WTC11 (cell line): ENCODE measurements at regions not wholly inside any gene's neighbourhood (a gene's known extent, or its start where the extent isn't known, plus 50 kb on each side); places are given as distances from the start of the nearest gene placed in this dataset.

Experiments
- ATAC-seq: fragments of 200-7000 bp; cut with Tn5 transposase; 2 replicates; pipeline ENCODE4 v1.10.0; 2021; ENCODE audit warnings: mild to moderate bottlenecking, moderate library complexity
- CTCF ChIA-PET: fragments of 300-600 bp; sonication (Branson Sonifier 250); formaldehyde crosslinking; loops from one replicate; lab custom pipeline; 2021; ENCODE audit warnings: antibody characterized with exemption; lab: Charles Lee
- POLR2A ChIA-PET: fragments of 350-600 bp; sonication (Branson Sonifier 250); formaldehyde crosslinking; loops from one replicate; lab custom pipeline; 2021; ENCODE audit warnings: antibody characterized with exemption; lab: Charles Lee
- DNase-seq: peaks from one replicate; pipeline ENCODE4 v3.0.0; 2021; ENCODE audit warnings: low spot score
- H3K27ac Mint-ChIP-seq: 2 replicates; pipeline ENCODE4 v1.8.0; 2021; ENCODE audit warnings: mixed read lengths
- H3K27me3 Mint-ChIP-seq: 2 replicates; pipeline ENCODE4 v1.8.0; 2021; ENCODE audit warnings: low read depth, mild to moderate bottlenecking, moderate library complexity, mixed read lengths
- H3K36me3 Mint-ChIP-seq: 2 replicates; pipeline ENCODE4 v1.8.0; 2021; ENCODE audit warnings: mixed read lengths
- H3K4me1 Mint-ChIP-seq: 2 replicates; pipeline ENCODE4 v1.8.0; 2022; ENCODE audit warnings: mixed read lengths
- H3K4me3 Mint-ChIP-seq: 2 replicates; pipeline ENCODE4 v1.8.0; 2021; ENCODE audit warnings: mild to moderate bottlenecking, moderate library complexity, mixed read lengths
- H3K9me3 Mint-ChIP-seq: 2 replicates; pipeline ENCODE4 v1.8.0; 2021; ENCODE audit warnings: mixed read lengths
- ESRRA ChIP-seq: sonication (generic); formaldehyde crosslinking; IDR thresholded peaks from 2 replicates; pipeline ENCODE4 v1.8.1; 2022; ENCODE audit warnings: mild to moderate bottlenecking, missing genetic modification reagents, borderline replicate concordance
- ETV6 ChIP-seq: sonication (generic); formaldehyde crosslinking; IDR thresholded peaks from 2 replicates; pipeline ENCODE4 v1.8.1; 2022; ENCODE audit warnings: mild to moderate bottlenecking, missing genetic modification reagents
- FOXP1 ChIP-seq: sonication (generic); formaldehyde crosslinking; IDR thresholded peaks from 2 replicates; pipeline ENCODE4 v1.8.0; 2022; ENCODE audit warnings: missing genetic modification reagents, mild to moderate bottlenecking, moderate library complexity, borderline replicate concordance
- IRF2 ChIP-seq: sonication (generic); formaldehyde crosslinking; IDR thresholded peaks from 2 replicates; pipeline ENCODE4 v1.8.0; 2022; ENCODE audit warnings: low read depth, missing genetic modification reagents, borderline replicate concordance
- NFE2L1 ChIP-seq: sonication (generic); formaldehyde crosslinking; IDR thresholded peaks from 2 replicates; pipeline ENCODE4 v1.8.1; 2023; ENCODE audit warnings: missing genetic modification reagents
- SMAD3 ChIP-seq: sonication (generic); formaldehyde crosslinking; IDR thresholded peaks from 2 replicates; pipeline ENCODE4 v1.8.0; 2022; ENCODE audit warnings: missing genetic modification reagents, mild to moderate bottlenecking, borderline replicate concordance
- SP1 ChIP-seq: sonication (generic); formaldehyde crosslinking; conservative IDR thresholded peaks from 2 replicates; pipeline ENCODE4 v1.8.1; 2022; ENCODE audit warnings: missing genetic modification reagents
- TP53 ChIP-seq: sonication (generic); formaldehyde crosslinking; IDR thresholded peaks from 2 replicates; pipeline ENCODE4 v1.8.1; 2023; ENCODE audit warnings: mild to moderate bottlenecking, missing genetic modification reagents
- ZNF232 ChIP-seq: sonication (generic); formaldehyde crosslinking; IDR thresholded peaks from 2 replicates; pipeline ENCODE4 v1.8.0; 2022; ENCODE audit warnings: mild to moderate bottlenecking, missing genetic modification reagents
- ZNF671 ChIP-seq: fragments of 250-450 bp; sonication (Bioruptor Pico); IDR thresholded peaks from 2 replicates; pipeline ENCODE4 v1.8.0; 2021; ENCODE audit warnings: mild to moderate bottlenecking
- TF ChIP-seq, protein P1 (sequence below): sonication (generic); formaldehyde crosslinking; IDR thresholded peaks from 2 replicates; pipeline ENCODE4 v1.8.1; 2023; ENCODE audit warnings: mild to moderate bottlenecking, missing genetic modification reagents
- TF ChIP-seq, protein P2 (sequence below): fragments of 200-600 bp; IDR thresholded peaks from 2 replicates; pipeline ENCODE4 v1.8.0; 2022; ENCODE audit warnings: antibody characterized with exemption
- TF ChIP-seq, protein P3 (sequence below): fragments of 250-450 bp; sonication (Bioruptor Pico); conservative IDR thresholded peaks from 2 replicates; pipeline ENCODE4 v1.9.0; 2021; ENCODE audit warnings: mild to moderate bottlenecking
- TF ChIP-seq, protein P4 (sequence below): sonication (generic); formaldehyde crosslinking; IDR thresholded peaks from 2 replicates; pipeline ENCODE4 v1.8.1; 2023; ENCODE audit warnings: mild to moderate bottlenecking, missing genetic modification reagents, moderate library complexity
- TF ChIP-seq, protein P5 (sequence below): sonication (generic); formaldehyde crosslinking; IDR thresholded peaks from 2 replicates; pipeline ENCODE4 v1.8.0; 2023; ENCODE audit warnings: missing genetic modification reagents

DNA sequence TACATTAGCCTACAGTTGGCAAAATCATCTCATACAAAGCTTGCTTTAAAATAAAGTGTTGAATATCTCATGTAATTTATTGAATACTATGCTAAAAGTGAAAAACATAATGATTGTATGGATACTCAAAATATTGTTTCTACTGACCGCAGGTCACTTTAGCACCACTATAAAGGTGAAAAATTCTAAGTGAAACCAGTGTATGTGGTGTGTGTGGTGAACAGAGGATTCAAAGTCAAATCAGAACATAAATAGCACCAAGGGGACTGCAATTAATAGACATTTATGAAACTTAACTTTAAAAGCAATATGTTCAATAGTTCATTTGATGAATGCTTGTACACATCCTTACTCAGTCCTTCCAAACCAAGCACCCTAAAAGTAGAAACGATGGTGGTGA is 145.8 kb downstream of the AKAIN1 start (continued):
- TF ChIP-seq, protein P1, sequence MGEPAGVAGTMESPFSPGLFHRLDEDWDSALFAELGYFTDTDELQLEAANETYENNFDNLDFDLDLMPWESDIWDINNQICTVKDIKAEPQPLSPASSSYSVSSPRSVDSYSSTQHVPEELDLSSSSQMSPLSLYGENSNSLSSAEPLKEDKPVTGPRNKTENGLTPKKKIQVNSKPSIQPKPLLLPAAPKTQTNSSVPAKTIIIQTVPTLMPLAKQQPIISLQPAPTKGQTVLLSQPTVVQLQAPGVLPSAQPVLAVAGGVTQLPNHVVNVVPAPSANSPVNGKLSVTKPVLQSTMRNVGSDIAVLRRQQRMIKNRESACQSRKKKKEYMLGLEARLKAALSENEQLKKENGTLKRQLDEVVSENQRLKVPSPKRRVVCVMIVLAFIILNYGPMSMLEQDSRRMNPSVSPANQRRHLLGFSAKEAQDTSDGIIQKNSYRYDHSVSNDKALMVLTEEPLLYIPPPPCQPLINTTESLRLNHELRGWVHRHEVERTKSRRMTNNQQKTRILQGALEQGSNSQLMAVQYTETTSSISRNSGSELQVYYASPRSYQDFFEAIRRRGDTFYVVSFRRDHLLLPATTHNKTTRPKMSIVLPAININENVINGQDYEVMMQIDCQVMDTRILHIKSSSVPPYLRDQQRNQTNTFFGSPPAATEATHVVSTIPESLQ (CRISPR knock-in tag) = no peak
- no peak for TF ChIP-seq SP1 (CRISPR knock-in tag)
- no peak for TF ChIP-seq IRF2 (CRISPR knock-in tag)
- no peak for TF ChIP-seq FOXP1 (CRISPR knock-in tag)
- TF ChIP-seq ZNF671 (CRISPR knock-in tag) = no peak
- TF ChIP-seq SMAD3 (CRISPR knock-in tag) = no peak
- TF ChIP-seq, protein P2, sequence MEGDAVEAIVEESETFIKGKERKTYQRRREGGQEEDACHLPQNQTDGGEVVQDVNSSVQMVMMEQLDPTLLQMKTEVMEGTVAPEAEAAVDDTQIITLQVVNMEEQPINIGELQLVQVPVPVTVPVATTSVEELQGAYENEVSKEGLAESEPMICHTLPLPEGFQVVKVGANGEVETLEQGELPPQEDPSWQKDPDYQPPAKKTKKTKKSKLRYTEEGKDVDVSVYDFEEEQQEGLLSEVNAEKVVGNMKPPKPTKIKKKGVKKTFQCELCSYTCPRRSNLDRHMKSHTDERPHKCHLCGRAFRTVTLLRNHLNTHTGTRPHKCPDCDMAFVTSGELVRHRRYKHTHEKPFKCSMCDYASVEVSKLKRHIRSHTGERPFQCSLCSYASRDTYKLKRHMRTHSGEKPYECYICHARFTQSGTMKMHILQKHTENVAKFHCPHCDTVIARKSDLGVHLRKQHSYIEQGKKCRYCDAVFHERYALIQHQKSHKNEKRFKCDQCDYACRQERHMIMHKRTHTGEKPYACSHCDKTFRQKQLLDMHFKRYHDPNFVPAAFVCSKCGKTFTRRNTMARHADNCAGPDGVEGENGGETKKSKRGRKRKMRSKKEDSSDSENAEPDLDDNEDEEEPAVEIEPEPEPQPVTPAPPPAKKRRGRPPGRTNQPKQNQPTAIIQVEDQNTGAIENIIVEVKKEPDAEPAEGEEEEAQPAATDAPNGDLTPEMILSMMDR = no peak
- TF ChIP-seq, protein P3, sequence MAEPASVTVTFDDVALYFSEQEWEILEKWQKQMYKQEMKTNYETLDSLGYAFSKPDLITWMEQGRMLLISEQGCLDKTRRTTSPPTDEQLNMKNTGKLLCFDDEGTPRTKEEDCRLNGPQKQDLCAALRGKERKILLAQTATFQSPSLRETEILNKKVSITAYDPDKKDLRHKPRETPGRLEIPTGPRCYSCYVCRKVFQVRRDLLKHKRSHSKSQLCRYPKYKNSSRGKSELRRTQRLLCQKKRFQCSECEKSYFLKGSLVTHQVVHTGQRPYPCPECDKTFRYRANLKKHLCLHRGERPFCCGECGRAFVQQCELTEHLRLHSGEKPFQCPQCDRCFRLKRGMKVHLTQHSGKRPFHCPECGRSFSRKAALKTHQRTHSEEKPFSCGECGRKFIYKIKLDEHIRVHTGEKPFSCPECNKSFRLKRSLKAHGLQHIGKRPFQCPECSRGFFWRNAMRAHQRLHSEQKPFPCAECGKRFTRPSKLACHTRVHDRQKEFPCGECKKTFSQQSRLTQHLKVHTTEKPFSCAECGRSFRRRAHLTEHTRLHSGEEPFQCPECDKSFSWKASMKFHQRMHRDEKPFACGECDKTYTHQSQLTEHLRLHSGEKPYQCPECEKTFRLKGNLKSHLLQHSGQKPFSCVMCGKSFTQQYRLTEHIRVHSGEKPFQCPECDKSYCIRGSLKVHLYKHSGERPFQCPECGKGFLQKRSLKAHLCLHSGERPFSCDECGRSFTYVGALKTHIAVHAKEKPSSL (CRISPR knock-in tag) = no peak
- TF ChIP-seq TP53 (CRISPR knock-in tag) = no peak
- no peak for TF ChIP-seq ESRRA (CRISPR knock-in tag)
- TF ChIP-seq, all 79 proteins: peak for 0

DNA sequence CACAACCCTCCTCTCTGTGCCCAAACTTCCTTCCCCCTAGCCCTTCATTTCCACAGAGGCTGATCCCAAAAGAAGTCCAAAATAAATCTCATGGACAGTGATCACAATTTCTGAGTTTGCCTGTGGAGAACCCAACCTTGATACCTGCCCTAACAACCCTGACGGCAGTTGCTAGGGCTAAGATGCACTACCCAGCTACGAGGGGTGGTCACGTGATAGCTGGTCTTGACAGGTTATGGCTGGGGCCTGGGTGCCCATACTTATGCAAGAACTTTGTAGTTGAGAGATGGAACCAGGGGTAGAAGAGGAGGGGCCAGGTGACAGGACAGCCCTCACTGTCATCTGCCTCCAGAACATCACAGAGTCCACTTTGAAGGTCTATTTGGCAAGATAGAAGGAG is 147.9 kb downstream of the AKAIN1 start:
- no peaks in the 10 kb centered on the region for H3K36me3 Mint-ChIP-seq
- H3K4me3 Mint-ChIP-seq = no peak overlapping the region
- DNase-seq (no peak), ATAC-seq (no peak)
- no peaks in the 10 kb centered on the region for H3K4me1 Mint-ChIP-seq
- ChIA-PET POLR2A (no interaction called here), CTCF (no interaction called here)
- peaks cover 30% of the 10 kb centered on the region for H3K9me3 Mint-ChIP-seq
- H3K27ac Mint-ChIP-seq = no peak overlapping the region
- TF ChIP-seq, protein P4, sequence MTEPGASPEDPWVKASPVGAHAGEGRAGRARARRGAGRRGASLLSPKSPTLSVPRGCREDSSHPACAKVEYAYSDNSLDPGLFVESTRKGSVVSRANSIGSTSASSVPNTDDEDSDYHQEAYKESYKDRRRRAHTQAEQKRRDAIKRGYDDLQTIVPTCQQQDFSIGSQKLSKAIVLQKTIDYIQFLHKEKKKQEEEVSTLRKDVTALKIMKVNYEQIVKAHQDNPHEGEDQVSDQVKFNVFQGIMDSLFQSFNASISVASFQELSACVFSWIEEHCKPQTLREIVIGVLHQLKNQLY (CRISPR knock-in tag) = no peak
- H3K27me3 Mint-ChIP-seq = no peaks in the 10 kb centered on the region; the same call in none of the 2 replicates

DNA sequence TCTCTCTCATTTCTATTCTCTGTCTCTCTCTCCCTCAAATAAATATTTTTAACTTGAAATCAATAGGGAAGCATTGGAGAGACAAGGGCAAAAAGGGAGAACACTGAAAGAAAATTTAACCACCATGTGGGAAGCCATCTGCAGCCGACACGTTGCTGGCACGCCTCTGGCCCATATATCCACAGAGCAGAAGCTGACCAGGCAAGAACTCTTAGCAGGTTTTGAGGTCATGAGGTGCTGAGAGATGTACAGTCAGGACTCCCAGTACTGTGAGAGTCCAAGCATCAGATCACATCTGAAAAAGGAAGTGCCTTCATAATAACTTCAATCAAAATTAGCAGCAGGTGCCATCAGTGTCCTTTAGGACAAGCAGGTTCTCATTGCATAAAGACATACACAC is 156.6 kb downstream of the AKAIN1 start:
- peaks cover 16% of the 10 kb centered on the region for H3K9me3 Mint-ChIP-seq
- peaks cover 4% of the 10 kb centered on the region; the same call in 1 of the 2 replicates for H3K36me3 Mint-ChIP-seq
- peaks cover 27% of the 10 kb centered on the region for H3K4me1 Mint-ChIP-seq
- no peak overlapping the region for H3K4me3 Mint-ChIP-seq
- no peak overlapping the region for H3K27ac Mint-ChIP-seq
- ChIA-PET CTCF (no interaction called here), POLR2A (no interaction called here)
- TF ChIP-seq ETV6 (CRISPR knock-in tag) (no peak), ZNF232 (CRISPR knock-in tag) (no peak), NFE2L1 (CRISPR knock-in tag) (no peak)
- TF ChIP-seq, protein P5, sequence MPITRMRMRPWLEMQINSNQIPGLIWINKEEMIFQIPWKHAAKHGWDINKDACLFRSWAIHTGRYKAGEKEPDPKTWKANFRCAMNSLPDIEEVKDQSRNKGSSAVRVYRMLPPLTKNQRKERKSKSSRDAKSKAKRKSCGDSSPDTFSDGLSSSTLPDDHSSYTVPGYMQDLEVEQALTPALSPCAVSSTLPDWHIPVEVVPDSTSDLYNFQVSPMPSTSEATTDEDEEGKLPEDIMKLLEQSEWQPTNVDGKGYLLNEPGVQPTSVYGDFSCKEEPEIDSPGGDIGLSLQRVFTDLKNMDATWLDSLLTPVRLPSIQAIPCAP (CRISPR knock-in tag) = no peak
- TF ChIP-seq, all 79 proteins: peak for 0
- DNase-seq (no peak), ATAC-seq (no peak)
- H3K27me3 Mint-ChIP-seq = peaks cover 67% of the 10 kb centered on the region
